Activated naive CD8-positive, alpha-beta T cell treated with anti-CD3 and anti-CD28 coated beads, Interleukin-2, amount 50 U/mL, for 24 hours (primary cell): ENCODE measurements at regions not wholly inside any gene's neighbourhood (a gene's known extent, or its start where the extent isn't known, plus 50 kb on each side); places are given as distances from the start of the nearest gene placed in this dataset.

ENCODE experiments used
- ATAC-seq: fragments of 150-1000 bp; cut with Tn5 transposase; one replicate; pipeline ENCODE4 v1.10.0; 2021
- DNase-seq: peaks from one replicate; pipeline ENCODE4 v3.0.0; 2021
- H3K27ac Mint-ChIP-seq: one replicate; pipeline ENCODE4 v1.8.0; 2021; ENCODE audit warnings: mild to moderate bottlenecking, mixed read lengths
- H3K27me3 Mint-ChIP-seq: one replicate; pipeline ENCODE4 v1.8.0; 2021; ENCODE audit warnings: mixed read lengths
- H3K36me3 Mint-ChIP-seq: one replicate; pipeline ENCODE4 v1.8.0; 2021; ENCODE audit warnings: low read depth, mixed read lengths
- H3K4me1 Mint-ChIP-seq: one replicate; pipeline ENCODE4 v1.8.0; 2021; ENCODE audit warnings: mixed read lengths
- H3K4me3 Mint-ChIP-seq: one replicate; pipeline ENCODE4 v1.8.0; 2021; ENCODE audit warnings: mild to moderate bottlenecking, moderate library complexity, mixed read lengths
- H3K9me3 Mint-ChIP-seq: one replicate; pipeline ENCODE4 v1.8.0; 2021; ENCODE audit warnings: mixed read lengths

GRCh38 chr22:49028111-49028510 is 799.6 kb downstream of the BRD1 start:
- H3K27ac Mint-ChIP-seq: no peak overlapping the region
- no peak overlapping the region for H3K4me3 Mint-ChIP-seq

GRCh38 chr22:49027368-49027670 is 800.4 kb downstream of the BRD1 start:
- H3K4me1 Mint-ChIP-seq: no peaks in the 10 kb centered on the region
- no peak overlapping the region for H3K4me3 Mint-ChIP-seq
- no peak for ATAC-seq
- DNase-seq: no peak
- H3K27ac Mint-ChIP-seq: no peak overlapping the region
- H3K27me3 Mint-ChIP-seq: no peaks in the 10 kb centered on the region
- no peaks in the 10 kb centered on the region for H3K9me3 Mint-ChIP-seq
- no peaks in the 10 kb centered on the region for H3K36me3 Mint-ChIP-seq

More at GRCh38 chr22:49028111-49028510, 799.6 kb downstream of the BRD1 start:
- DNase-seq (no peak), ATAC-seq (no peak)
- Mint-ChIP-seq H3K36me3 (no peaks in the 10 kb centered on the region), H3K27me3 (no peaks in the 10 kb centered on the region), H3K4me1 (no peaks in the 10 kb centered on the region), H3K9me3 (no peaks in the 10 kb centered on the region)

- no peak overlapping the region for H3K4me3 Mint-ChIP-seq
- H3K9me3 Mint-ChIP-seq: no peaks in the 10 kb centered on the region
- H3K27me3 Mint-ChIP-seq: no peaks in the 10 kb centered on the region
- no peak overlapping the region for H3K27ac Mint-ChIP-seq
- no peaks in the 10 kb centered on the region for H3K4me1 Mint-ChIP-seq
- ATAC-seq (no peak), DNase-seq (peak; percentile 3)
- no peaks in the 10 kb centered on the region for H3K36me3 Mint-ChIP-seq
Measured at GRCh38 chr22:49026494-49027367, 800.9 kb downstream of the BRD1 start.

GRCh38 chr22:49025791-49026493 is 801.7 kb downstream of the BRD1 start:
- Mint-ChIP-seq H3K4me3 (no peak overlapping the region), H3K36me3 (no peaks in the 10 kb centered on the region), H3K27me3 (no peaks in the 10 kb centered on the region), H3K27ac (no peak overlapping the region), H3K9me3 (no peaks in the 10 kb centered on the region), H3K4me1 (no peaks in the 10 kb centered on the region)
- ATAC-seq (no peak), DNase-seq (no peak)

GRCh38 chr22:49024775-49025440 is 802.8 kb downstream of the BRD1 start:
- Mint-ChIP-seq H3K4me1 (no peaks in the 10 kb centered on the region), H3K36me3 (no peaks in the 10 kb centered on the region), H3K4me3 (no peak overlapping the region), H3K9me3 (no peaks in the 10 kb centered on the region), H3K27me3 (no peaks in the 10 kb centered on the region), H3K27ac (no peak overlapping the region)
- ATAC-seq: no peak
- no peak for DNase-seq

- no peaks in the 10 kb centered on the region for H3K36me3 Mint-ChIP-seq
- no peaks in the 10 kb centered on the region for H3K9me3 Mint-ChIP-seq
- no peak for DNase-seq
- no peaks in the 10 kb centered on the region for H3K27me3 Mint-ChIP-seq
- no peak overlapping the region for H3K27ac Mint-ChIP-seq
- H3K4me3 Mint-ChIP-seq: no peak overlapping the region
- no peaks in the 10 kb centered on the region for H3K4me1 Mint-ChIP-seq
- no peak for ATAC-seq
Measured at GRCh38 chr22:49023879-49024774, 803.5 kb downstream of the BRD1 start.

GRCh38 chr22:49023161-49023878 is 804.4 kb downstream of the BRD1 start:
- H3K27me3 Mint-ChIP-seq: no peaks in the 10 kb centered on the region
- ATAC-seq (no peak), DNase-seq (no peak)
- no peak overlapping the region for H3K27ac Mint-ChIP-seq
- no peak overlapping the region for H3K4me3 Mint-ChIP-seq
- H3K4me1 Mint-ChIP-seq: no peaks in the 10 kb centered on the region
- H3K36me3 Mint-ChIP-seq: no peaks in the 10 kb centered on the region
- no peaks in the 10 kb centered on the region for H3K9me3 Mint-ChIP-seq

GRCh38 chr22:49022816-49023160 is 804.9 kb downstream of the BRD1 start:
- no peak overlapping the region for H3K4me3 Mint-ChIP-seq
- no peaks in the 10 kb centered on the region for H3K27me3 Mint-ChIP-seq
- ATAC-seq (no peak), DNase-seq (no peak)
- no peaks in the 10 kb centered on the region for H3K36me3 Mint-ChIP-seq
- H3K9me3 Mint-ChIP-seq: no peaks in the 10 kb centered on the region
- no peak overlapping the region for H3K27ac Mint-ChIP-seq
- H3K4me1 Mint-ChIP-seq: no peaks in the 10 kb centered on the region

DNA sequence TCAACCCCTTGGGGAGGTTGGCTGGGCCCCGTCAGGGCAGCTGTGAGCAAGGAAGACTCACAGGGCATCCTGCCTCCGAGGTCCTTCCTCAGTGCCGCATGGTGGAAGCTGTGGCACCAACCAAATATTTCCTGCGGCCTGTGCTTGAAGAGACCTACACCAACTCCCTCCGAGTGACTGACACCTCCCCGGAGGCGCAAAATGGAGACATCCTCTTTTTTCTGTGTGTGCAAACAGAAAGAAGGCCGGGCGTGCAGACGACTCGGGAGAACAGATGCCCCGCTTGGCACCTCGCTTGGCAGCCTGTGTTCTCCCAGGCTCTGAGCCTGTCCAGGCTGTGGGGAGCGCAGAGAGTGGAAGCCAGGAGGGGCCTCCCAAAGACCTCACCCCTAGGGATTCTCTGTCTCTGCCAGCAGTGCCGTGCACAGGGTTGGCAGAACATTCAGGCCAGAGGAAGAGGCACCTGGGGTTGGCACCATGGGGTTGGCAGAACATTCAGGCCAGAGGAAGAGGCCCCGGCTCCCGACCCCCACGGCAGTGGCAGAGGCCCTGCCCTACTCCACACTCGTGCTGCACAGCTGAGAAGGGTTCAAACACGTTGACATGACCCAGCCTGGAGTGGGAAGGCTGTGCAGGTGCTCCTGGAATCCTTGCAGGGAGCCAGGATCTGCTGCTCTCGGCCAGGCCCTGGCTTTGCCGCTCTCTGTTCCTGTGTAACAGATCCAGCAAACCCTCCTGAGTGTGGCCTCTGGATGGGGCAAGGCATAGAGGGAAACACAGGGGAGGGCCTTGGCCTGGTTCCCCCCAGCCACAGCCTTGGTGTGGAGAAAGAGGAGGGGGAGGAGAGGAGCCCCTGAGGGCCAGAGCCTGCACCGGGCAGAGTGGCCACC is 805.5 kb downstream of the BRD1 start:
- Mint-ChIP-seq H3K4me3 (no peak overlapping the region), H3K27ac (no peak overlapping the region), H3K27me3 (no peaks in the 10 kb centered on the region), H3K4me1 (no peaks in the 10 kb centered on the region), H3K9me3 (no peaks in the 10 kb centered on the region), H3K36me3 (no peaks in the 10 kb centered on the region)
- DNase-seq: no peak
- no peak for ATAC-seq

DNA sequence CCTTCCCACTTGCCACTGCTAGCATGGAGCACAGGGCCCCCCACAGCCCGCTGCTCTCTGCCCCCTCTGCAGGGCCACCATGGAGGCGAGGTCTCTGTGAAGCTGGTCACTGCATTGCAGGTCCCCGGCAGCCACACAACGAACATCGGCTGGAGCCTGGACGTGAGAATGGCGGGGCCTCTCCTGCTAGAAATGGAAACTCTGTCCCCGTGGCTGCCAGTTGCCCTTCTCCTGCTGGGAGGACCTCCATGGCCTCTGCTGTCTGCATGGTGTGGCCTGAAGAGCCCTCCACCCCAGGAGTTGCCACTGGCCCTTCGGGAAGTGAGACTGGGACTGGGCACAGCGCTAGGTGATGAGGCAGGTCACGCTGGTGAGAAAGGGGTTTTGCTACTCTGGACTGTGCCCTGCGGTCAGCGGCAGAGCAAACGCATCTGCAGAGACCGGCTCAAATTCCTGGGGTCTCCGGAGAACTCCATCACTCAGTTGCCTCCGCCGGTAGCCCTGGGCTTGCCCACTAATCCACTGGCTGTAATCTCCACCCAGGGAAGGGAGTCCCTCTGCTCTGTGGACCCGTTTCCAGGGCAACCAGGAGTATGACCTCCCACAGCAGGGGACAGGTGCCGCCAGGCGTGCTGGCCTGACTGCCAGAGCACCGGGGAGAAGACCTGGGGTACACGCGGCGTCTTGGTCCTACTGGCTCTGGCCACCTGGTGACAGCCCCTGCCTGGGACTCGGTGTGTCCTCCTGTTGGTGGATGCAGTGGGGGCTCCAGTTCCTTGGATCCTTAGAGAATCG is 806.3 kb downstream of the BRD1 start:
- ATAC-seq: no peak
- H3K4me3 Mint-ChIP-seq: no peak overlapping the region
- no peak overlapping the region for H3K27ac Mint-ChIP-seq
- no peaks in the 10 kb centered on the region for H3K36me3 Mint-ChIP-seq
- H3K9me3 Mint-ChIP-seq: no peaks in the 10 kb centered on the region
- H3K27me3 Mint-ChIP-seq: no peaks in the 10 kb centered on the region
- H3K4me1 Mint-ChIP-seq: no peaks in the 10 kb centered on the region
- DNase-seq: no peak

DNA sequence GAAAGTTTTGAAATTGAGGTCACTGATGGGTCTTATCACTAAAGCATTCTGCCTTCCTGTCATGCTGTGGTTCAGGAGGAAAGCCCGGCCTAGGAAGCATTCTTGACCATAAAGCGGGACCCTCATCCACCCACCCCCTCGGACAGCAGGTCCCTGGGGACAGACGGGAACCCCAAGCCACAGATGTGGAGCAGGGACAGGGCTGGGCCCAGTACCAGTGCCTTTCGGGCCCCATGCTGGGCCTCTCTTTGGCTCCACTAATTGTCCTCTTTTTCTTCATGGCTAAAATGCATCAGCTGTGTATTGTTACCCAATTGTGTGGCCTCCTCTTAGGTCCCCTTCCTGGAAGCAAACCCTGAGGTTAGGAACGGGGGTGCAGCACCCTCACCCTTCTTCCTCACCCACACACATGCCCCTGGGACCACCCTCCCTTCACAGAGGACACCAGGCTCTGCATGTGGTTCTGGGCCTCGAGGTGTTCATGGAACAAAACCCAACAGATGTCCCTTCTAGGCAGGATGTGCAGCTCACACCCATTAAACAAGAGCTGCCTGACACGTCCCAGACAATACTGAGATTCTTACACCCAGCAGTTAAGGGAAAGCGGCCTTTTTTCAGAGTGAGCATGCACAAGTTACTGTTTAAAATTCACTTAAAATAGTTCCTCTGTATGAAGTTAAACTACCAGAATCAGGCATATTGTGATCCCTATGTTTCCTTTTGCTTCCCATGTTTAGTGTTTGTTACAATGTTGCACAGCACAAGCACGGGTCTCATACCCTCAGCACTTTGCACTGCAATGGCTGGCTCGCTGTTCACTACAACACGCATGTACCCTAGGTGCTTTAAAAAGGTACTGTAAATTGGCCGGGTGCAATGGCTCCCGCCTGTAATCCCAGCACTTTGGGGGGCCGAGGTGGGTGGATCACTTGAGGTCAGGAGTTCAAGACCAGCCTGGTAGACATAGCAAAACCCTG is 807.6 kb downstream of the BRD1 start:
- H3K36me3 Mint-ChIP-seq: no peaks in the 10 kb centered on the region
- no peaks in the 10 kb centered on the region for H3K4me1 Mint-ChIP-seq
- H3K4me3 Mint-ChIP-seq: no peak overlapping the region
- no peak overlapping the region for H3K27ac Mint-ChIP-seq
- no peak for ATAC-seq
- H3K27me3 Mint-ChIP-seq: no peaks in the 10 kb centered on the region
- no peak for DNase-seq
- no peaks in the 10 kb centered on the region for H3K9me3 Mint-ChIP-seq

DNA sequence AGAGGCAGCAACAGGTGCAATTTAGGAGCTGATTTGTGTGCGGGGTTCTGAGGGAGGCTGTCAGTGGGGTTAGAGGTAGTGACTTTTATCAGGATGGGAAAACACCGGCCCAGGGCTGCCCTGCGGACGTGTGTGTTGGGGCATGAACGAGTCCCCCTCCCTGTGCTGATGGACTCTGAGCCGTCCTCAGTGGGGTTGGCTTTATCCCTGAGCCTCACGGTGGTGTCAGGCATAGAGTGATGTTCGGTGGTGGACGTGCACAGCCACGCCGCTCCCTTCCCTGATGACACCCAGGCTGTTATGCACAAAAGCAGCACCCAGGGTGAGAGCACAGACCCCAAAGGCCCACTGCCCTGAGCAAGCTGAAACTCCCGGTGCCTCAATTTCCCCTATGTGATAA is 809.1 kb downstream of the BRD1 start:
- Mint-ChIP-seq H3K4me1 (no peaks in the 10 kb centered on the region), H3K27me3 (no peaks in the 10 kb centered on the region), H3K4me3 (no peak overlapping the region), H3K9me3 (no peaks in the 10 kb centered on the region), H3K36me3 (no peaks in the 10 kb centered on the region), H3K27ac (no peak overlapping the region)
- DNase-seq: no peak
- no peak for ATAC-seq
